Peyer's patch (tissue), 4 donors: ENCODE measurements at regions not wholly inside any gene's neighbourhood (a gene's known extent, or its start where the extent isn't known, plus 50 kb on each side); places are given as distances from the start of the nearest gene placed in this dataset.

Experiments
- CTCF ChIP-seq, 6 experiments: fragments of 450-650 bp in 4 of 6; fragments of 200-600 bp in 2 of 6; sonication (generic) in 1 of 6; IDR thresholded peaks; one replicate each; pipeline ENCODE4 v1.5.1; 2017 to 2019; ENCODE audit warnings: antibody characterized with exemption in 6 of 6, mild to moderate bottlenecking in 3 of 6, moderate library complexity in 1 of 6
- POLR2A ChIP-seq, 2 donors: fragments of 450-650 bp; IDR thresholded peaks; one replicate each; pipeline ENCODE4 v1.5.1; 2017; ENCODE audit warnings: antibody characterized with exemption in 2 of 2, mild to moderate bottlenecking in 2 of 2, moderate library complexity in 2 of 2

- no peak for TF ChIP-seq CTCF (IDR thresholded peaks at IDR 0.05)
- TF ChIP-seq POLR2A (IDR thresholded peaks at IDR 0.05) = no peak
These were observed 299.3 kb upstream of the DDI1 start for GRCh38 chr11:103737037-103737622.
